CD4-positive, alpha-beta T cell treated with Interferon gamma for 1 hour (primary cell): ENCODE measurements at regions not wholly inside any gene's neighbourhood (a gene's known extent, or its start where the extent isn't known, plus 50 kb on each side); places are given as distances from the start of the nearest gene placed in this dataset.

Experiments used
- DNase-seq: peaks from one replicate; pipeline ENCODE4 v3.0.0-alpha.2; 2020

DNA sequence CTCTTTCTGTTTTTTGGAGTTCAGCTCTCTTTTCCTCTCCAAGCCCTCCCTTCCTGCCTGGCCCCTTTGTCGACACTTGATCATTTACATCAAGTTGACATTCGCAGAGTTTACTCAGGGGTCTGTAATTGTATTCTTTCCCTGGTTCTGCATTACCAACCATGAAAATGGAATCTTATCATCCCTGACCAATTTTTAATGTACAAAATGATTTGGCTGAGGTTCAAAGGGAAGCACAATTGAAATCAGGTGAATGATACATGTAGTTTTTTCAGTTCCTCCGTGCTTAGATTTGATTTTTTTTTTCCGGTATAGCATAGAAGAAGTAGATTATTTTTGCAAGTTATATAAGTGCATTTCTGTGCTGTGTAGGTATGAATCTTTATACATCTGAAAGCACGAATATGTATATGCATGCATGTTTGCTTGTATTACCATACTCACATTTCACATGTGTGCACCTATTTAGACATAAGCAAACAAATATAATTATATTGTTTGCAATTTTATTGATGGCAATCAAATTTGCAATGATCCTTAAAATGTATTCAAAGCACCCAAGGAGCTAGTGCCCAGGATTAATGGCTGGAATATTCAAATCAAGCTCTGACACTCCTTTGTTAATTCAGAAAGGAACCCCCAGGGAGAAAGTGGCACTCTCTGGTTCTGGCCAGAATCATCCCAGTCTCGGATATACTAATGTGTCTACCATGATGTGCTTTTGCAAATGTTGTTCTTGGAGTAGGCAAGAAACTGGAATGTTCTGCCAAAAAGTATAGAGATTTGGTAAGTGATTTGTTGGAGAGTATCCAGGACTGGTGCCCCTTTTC lies 189.3 kb downstream of the VRK1 start:
- no peak for DNase-seq

DNA sequence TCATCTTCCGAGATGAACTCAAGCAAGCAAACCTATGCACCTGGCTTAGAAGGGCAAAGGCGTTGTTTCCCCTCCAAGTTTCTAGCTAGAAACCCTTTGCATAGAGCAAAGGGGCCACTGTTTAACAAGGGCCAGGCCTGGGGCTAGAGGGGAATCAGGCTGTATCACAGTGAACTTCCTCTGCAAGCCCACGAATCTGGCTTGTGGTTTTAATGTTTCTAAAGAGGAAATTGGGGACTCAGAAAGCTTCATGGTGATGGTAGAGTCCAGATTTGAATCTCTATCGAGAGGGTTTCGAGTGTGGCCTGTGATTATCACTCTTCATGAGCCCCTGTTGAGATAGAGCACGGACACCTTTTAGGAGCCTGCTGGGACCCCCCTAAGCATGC lies 189.9 kb downstream of the VRK1 start:
- no peak for DNase-seq

GRCh38 chr14:96987771-96988170 lies 190.6 kb downstream of the VRK1 start:
- no peak for DNase-seq

GRCh38 chr14:96989306-96989705 lies 192.1 kb downstream of the VRK1 start:
- no peak for DNase-seq

DNA sequence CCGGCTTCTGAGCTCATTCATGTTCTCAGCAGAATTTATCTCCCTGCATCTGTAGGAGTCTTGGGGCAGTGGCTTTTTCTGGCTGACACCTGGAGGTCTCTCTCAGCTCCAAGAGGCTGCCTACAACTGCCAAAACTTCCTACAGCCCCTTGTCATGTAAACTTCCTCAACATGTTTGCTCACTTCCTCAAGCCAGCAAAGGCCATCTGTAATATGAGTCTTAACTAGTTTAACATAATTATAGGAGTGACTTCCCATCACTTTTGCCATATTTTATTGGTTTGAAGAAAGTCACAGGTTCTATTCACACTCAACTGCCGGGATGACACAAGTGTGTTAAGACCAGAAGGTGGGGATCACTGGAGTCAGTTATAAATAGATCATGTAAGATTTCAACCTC lies 194.0 kb downstream of the VRK1 start:
- no peak for DNase-seq

GRCh38 chr14:96994999-96995398 lies 197.8 kb downstream of the VRK1 start:
- no peak for DNase-seq

DNA sequence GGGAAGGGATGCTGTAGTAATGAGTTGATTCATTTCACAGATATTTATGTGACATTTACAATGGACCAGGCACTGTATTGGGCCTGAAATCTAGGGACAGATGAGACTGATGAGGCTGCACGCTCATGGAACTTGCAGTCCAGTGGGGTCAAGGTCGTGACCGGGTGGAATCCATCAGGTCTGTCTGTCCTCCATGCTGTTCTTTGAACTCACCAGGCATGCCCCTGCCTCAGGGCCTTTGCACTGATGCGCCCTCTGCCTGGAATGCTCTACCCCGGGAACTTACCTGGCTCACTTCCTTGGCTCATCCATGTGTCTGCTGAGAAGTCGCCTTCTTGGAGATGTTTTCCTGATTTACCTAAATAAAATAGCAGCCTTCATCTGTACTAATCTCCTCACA lies 200.1 kb downstream of the VRK1 start:
- DNase-seq = no peak

GRCh38 chr14:96997996-96998395 lies 200.8 kb downstream of the VRK1 start:
- DNase-seq = no peak

- no peak for DNase-seq
Measured at GRCh38 chr14:96999654-97000155, 202.5 kb downstream of the VRK1 start.

GRCh38 chr14:97002454-97002853 lies 205.3 kb downstream of the VRK1 start:
- no peak for DNase-seq

DNA sequence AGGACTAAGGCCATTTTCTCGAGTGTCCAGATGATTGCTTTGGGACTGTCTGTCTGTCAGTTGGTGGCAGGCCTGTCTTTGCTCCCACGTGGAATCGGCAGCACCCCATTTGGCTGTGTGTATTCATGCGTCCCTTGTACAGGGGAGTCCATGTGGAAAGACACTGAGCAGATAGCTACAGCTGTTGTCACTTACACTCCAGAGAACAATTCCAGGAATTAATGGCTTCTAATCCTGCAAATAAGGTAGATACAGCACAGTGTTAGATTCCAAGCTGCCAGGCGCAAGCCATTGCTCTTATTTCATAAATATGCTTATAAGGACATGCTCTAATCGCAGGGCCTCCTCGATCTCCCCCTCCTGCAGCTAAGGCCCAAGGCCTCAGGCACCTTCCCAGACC lies 208.8 kb downstream of the VRK1 start:
- no peak for DNase-seq

DNA sequence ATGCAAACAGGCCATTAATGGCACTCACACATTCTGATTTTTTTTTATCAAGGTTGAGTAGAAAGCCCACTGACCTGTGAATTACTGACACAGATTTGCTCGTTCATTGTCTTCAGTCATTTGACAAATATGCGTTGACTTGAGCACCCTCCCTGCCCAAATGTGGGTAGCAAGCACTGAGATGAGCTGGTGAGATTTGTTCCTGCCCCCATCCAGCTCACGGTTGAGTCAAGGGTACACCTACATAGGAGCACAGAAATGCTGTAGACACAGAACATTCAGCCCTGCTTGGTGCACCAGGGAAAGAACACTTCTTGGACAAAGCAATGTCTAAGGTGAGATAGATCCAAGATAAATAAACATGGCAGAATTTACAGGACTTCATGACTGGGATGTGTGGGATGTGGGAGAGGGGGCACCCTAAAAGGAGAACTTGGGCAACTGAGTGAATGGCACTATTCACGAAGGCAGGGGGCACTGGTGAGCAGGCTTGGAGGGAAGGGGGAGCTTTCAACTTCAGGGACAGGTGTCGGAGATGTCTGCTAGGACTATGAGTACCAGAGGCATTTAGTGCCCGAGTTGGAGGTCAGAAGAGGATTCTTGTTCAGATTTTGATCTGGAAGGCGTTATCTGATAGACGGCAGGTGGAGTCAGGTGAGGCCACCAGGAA lies 213.4 kb downstream of the VRK1 start:
- no peak for DNase-seq

DNA sequence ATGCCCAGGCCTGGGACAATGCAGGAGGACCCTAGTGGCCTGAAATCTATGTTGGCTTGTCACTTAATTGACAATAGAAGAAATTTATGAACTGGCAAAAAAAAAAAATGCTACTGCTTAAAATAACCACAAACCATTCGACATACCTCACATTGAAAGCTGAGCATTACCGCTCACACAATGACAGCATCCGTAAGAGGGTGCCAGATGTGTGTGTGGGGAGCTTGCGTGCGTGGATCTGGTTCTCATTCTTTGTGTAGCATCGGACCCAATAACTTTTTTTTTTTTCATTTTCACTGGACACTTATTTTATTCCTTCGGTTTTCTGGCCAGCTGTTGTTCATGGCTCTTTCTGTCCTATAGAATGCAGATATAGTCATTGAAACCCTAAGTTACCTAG lies 216.7 kb downstream of the VRK1 start:
- DNase-seq = no peak

DNA sequence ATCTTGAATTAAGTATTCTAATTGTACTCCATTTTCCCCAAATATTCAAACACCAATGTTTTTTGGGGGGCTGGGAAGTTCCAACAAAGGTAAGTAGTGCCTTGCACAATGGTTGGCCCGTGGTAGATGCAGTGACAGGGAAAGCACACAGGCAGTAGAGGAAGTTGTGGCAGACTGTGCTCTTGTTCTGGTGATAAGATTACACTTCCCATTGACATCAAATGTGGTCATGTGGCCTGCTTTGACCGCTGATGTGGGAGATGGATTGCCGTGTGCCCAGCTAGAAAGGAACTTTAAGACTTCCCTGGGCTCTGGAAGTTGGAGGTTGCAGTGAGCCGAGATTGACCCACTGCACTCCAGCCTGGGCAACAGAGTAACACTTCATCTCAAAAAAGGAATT lies 223.8 kb downstream of the VRK1 start:
- DNase-seq = no peak

DNA sequence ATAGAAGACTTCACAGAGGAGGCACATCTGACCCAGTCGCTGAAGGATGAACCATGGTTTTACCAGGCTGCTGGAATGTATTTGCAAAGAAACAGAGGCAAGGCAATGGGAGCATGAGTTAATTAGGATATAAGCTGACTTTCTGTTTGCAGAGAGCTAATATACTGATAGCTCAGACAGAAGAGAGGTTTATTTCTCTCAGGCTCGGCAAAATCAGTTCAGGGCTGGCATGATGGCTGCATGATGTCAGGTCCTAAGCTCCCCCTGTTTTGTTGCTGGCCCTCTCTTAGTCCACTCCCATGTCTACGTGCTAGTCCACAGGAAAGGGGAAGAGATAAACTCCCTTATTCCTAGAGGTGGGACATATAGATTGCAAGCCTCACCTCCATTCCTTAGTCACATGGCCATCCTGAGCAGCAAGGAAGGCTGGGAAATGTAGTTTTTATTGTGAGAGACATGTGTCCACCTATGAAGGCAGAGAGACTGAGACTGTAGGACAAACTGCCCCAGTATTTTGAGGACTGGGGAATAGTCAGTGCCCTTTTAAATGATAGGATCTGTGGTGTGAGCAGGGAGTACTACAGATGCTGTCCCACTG lies 224.5 kb downstream of the VRK1 start:
- no peak for DNase-seq

DNA sequence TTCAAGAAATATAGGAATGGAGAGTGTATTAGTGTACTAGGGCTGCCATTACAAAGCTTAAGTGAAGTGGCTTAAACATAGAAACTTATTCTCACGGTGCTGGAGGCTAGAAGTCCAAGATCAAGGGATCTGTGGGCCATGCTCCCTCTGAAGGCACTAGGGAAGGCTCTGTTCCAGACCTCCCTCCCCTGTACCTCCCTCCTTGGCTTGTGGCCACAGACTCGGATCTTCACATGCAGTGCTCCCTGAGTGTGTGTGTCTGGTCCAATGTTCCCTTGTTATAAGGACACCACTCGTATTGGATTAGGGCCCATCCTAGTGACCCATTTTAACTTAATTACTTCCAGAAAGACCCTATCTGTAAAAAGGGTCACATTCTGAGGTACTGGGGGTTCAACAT lies 225.6 kb downstream of the VRK1 start:
- no peak for DNase-seq

DNA sequence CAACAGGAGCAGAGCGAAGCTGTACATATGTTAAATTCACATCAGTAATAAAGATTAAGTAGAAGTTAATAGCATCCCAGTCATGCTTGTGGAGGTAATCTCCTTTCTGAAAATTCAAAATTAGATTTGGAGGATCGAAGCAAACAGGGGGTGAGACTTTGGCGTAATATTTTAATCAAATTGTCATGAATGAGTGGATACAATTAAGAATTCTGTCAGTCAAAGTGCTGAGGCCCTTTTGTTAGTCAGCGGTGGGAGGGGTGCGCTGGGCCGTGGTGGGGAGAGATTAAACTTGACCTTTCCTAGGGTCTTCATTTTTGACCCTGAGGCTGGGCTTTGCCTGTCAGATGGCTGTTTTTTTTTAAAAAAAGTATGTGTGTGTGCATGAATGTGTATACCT lies 226.7 kb downstream of the VRK1 start:
- DNase-seq = no peak

DNA sequence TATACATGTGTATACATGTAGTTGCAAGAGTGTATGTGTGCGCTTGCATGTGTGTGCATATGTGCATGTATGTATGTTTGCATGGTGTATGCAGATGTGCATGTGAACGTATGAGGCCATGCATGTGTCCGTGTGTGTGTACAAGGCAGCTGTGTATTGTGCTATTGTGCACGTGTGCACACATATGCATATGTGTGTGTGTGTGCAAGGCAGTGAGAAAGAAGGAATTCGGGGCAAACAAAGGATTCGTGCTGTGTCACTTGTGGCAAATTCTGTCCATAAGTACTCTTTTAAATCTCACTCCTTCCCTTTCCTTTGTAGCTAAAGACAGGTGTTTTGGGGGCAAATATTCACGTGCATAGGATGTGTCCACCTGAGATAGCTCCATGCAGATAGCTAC lies 227.1 kb downstream of the VRK1 start:
- DNase-seq = no peak

- no peak for DNase-seq
Measured at GRCh38 chr14:97025722-97026121, 228.5 kb downstream of the VRK1 start.

DNA sequence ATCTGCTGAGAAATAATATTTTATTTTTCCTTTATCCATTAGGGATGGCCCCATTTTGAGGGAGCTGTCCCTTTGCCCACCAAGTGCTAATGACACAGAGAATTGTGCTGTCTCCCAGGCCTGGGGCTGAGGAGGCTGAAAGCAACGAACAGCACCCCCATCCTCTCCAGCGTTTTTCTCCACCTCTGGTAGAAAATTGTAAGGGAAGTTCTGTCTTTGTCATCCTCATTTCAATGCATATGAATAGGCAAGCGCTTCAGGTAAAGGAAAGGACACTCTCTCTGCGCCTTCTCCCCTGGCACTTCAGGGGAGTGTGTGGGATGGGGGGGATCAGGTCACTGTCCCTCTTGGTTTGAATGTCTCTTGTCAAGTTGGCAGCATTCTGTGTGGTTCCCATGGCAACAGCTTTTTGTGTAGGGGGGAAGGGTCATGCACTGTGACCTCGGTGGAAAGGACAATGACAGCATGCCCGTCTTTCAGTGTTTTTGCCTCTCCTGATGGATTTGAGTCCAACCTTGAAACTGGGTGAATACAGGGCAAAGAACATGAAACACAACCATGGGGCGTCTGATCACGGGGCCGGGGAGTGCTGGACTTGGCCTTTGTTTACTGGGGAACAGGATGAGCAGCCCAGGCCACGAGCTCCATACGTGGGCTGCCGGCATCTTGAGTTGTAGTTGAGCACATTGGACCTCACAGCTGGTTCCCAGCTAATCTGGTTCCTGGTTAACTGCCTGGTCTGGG lies 230.2 kb downstream of the VRK1 start:
- no peak for DNase-seq

DNA sequence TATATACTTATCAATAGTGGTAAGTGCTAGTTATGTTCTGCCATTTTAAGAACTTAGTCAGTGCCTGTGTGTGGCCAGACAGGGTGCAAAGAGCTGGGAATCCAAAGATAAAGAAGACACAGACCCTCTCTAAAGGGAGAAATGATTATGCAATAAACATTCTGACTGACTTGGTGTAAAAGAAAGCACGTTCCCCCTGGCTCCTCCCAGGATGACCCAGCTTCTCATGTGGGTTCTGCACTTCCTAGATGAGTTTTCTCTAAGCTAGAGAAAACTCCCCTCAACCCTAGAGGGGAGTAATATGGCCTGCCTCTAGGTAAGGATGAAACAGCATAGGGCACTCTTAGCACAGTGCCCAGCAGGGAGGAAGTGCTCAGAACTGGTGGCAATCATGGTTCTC lies 231.2 kb downstream of the VRK1 start:
- no peak for DNase-seq

GRCh38 chr14:97029800-97030199 lies 232.6 kb downstream of the VRK1 start:
- no peak for DNase-seq

DNA sequence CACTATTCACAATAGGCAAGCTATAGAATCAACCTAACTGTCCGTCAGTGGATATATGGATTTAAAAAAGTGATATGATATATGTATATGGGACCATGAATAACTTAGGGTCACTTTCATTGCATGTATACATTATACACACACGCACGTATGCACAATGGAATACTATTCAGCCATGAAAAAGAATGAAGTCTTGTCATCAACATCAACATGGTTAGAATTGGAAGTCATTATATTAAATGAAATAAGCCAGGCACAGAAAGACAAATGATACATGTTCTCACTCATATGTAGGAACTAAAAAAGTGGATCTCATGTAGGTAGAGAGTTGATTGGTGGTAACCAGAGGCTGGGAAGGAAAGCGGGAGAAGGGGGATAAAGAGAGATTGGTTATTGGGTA lies 234.3 kb downstream of the VRK1 start:
- DNase-seq = no peak
